HG03108 (cell line): ENCODE measurements at regions not wholly inside any gene's neighbourhood (a gene's known extent, or its start where the extent isn't known, plus 50 kb on each side); places are given as distances from the start of the nearest gene placed in this dataset.
"Not testable (repeated sequence)": the region's sequence is repeated elsewhere in the genome, so short reads cannot be mapped to it uniquely, and the experiment has no call there.

Experiments used
- ATAC-seq: cut with Tn5 transposase; IDR thresholded peaks from one replicate; pipeline ENCODE4 v1.9.1; 2021; ENCODE audit warnings: moderate library complexity; ENCODE audit not compliant: unreplicated experiment

- ATAC-seq: not testable (repeated sequence)
Observed at GRCh38 chr17:30644287-30644686, 167.1 kb downstream of the GOSR1 start.

DNA sequence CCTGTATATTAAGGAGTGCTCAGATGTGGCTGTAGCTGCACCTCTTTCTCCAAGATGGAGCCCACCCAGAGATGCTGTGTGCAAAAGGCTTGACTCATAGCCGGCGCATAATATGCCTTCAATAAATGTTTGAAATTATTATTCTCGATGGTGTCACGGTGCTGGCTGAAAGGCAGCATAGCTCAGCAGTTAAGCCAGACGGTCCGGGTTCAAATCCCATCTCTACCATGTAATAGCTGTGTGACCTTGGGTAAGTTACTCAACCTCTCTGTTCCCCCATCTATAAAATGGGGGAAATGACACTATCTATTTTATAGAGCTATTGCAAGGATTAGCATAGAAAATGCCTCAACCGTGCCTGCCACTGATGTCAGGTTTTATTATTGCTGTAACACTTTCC is 164.2 kb downstream of the GOSR1 start:
- not testable (repeated sequence) for ATAC-seq

GRCh38 chr17:30639391-30639790 is 162.2 kb downstream of the GOSR1 start:
- ATAC-seq: not testable (repeated sequence)

- not testable (repeated sequence) for ATAC-seq
Observed at GRCh38 chr17:30638968-30639367, 161.8 kb downstream of the GOSR1 start.

DNA sequence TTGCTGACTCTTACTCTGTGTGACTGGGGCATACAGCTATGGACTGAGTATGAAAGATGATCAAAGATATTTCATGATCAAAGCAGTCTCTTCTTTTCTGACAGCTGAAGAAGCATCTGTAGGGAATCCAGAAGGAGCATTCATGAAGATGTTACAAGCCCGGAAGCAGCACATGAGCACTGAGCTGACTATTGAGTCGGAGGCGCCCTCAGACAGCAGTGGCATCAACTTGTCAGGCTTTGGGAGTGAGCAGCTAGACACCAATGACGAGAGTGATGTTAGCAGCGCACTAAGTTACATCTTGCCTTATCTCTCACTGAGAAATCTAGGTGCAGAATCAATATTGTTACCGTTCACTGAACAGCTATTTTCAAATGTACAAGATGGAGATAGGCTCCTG is 154.4 kb downstream of the GOSR1 start:
- not testable (repeated sequence) for ATAC-seq

DNA sequence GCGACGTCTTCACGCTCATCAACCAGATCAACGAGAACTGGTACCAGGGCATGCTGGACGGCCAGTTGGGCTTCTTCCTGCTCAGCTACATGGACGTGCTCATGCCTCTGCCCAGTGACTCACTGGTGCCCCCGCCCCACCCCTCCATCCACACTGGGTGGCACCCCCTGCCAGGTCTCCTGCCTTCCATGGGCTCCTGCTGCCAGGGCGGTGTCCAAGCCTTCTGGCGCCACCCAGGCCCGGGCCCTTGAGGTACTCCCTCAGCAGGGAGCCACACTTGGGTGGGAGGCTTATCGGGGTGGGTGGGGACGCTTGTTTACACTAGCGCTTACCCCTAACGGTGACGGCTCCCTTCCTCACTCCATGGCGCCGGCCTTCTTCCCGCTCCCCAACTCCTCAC is 148.2 kb downstream of the GOSR1 start:
- ATAC-seq: not testable (repeated sequence)

GRCh38 chr17:30624180-30624579 is 147.0 kb downstream of the GOSR1 start:
- not testable (repeated sequence) for ATAC-seq

DNA sequence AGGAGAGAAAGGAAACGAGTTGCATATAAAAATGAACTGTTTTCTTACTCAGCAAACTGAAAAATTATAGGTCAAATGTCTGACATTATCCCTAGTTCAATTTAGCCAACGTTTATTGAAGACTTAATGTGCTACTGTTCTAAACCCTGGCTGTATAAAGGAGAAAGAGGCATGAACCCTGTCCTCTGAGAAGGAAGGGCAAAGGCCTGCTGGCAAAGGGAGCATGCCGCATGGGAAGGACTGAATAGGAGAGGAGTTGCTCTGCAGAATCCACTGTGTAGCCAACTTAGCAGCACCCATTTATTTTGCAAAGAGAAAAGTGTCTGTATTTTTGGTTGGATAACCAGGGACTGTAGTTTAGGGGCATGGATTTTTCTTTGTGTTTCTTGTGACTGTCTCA is 132.5 kb downstream of the GOSR1 start:
- ATAC-seq: not testable (repeated sequence)

DNA sequence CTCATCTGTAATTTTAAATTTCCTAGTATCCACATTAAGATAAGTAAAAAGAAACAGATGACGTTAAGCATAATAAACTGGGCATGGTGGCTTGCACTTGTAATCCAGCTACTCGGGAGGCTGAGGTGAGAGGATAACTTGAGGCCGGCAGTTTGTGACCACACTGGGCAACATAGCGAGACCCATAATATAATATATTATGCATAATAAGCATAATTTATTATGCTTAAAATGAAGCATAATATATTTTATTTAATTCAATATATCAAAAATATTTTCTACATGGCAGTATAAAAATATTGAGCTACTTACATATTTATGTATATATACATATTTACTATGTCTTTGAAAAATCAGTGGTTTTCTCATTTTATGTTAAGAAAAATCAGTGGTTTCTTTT is 128.3 kb downstream of the GOSR1 start:
- ATAC-seq: no peak

DNA sequence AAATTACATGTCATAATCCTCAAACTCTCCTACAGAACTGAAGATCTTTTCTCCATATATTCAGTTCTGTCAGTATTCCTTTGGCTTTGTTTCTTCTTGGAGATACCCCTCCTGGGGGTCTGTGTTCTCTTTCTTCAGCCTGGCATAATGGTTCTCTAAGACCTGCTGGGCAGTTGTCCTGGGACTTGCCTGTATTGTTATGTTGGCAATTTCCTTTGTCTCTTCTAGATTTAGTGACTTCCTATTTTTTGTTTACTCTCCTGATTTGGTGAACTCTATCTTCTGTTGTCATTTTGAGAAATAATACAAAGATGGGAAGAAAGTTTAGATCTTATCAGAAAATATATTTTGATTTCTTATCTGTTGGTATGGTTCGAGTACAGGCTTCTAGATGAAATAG is 127.8 kb downstream of the GOSR1 start:
- ATAC-seq: no peak

GRCh38 chr17:30602396-30602795 is 125.2 kb downstream of the GOSR1 start:
- not testable (repeated sequence) for ATAC-seq

DNA sequence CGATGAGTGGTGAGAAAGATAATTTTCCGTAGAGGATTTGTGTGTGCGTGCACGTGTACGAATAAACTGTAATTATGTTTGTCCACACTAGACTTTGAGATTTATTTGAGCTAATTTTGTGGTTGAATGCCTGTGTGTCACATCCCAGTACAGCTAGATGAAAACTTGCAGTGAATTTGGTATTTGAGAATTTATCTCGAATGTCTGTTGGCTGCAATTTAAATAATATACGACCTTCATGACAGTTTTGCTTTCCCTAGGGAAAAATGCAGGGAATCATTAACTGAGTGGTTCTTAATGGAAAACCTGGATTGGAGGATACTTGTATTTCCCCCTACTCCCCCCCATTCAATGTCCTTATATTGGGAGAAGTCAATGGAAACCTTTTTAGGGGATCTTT is 124.8 kb downstream of the GOSR1 start:
- ATAC-seq: not testable (repeated sequence)

DNA sequence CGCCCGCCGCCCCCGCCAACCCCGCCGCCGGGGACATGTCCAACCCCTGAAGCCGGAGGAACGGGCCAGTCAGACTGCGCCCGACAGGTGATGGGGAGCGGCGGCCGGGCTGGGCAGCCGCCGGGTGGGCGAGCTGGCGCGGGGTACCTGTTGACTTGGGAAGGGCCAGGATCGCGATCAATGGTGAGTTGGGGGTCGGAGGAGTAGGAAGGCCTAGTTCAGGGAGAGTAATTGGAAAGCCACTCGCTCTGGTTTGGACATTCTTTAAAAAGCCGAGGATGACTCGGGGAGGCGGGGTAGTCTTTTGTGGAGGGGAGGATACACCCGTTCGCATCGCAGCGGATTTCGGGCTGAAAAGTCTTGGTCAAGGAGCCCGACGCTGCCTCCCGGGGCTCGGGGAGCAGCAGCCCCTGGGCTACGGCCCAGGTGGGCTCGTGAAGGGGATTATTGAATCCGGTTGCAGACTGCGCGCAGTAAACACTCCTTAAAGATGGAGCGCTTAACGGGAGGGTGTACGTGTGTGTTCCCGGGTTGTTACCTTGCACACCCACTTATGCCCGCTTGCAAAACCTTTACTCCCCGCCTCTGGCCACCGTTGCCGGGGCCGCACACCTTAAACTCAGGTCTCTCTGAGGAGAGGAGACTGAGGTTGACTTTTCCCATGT is 123.8 kb downstream of the GOSR1 start:
- no peak for ATAC-seq

DNA sequence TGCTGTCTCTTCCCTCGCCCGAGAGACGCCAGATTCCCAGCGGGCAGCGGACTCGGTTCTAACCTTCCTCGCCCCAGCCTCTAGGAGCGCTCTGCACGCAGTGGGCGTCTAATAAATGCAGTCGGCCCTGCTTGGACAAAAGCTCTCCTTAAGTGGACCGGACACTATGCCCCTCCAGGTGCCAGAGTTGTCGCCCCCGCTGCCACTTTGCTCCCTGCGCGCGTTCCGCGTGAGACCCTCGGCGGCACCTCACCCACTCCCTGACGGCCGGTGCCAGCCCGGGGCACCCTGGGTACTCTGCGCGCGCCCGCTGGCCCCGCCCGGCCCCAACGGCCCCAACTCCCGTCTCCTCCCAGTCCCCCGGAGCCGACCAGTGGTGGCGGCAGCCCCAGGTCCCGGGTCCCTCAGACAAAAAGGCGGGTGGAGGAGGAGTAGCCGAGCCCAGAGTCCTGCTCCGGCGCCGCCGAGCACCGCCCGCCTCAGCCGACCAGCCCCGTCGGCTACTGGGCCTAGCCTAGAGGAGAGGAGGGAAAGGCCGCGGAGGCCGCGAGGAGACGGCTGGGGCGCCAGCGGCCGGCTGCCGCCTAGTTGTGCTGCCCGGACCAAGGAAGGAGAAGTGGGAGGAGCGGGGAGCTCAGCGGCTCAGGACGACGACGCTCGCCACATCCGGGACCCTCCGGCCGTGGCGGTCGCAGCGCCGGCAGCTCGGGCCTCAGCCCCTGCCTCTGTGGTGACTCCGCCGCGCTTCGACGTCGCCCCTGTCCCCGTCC is 123.0 kb downstream of the GOSR1 start:
- ATAC-seq: peak; percentile 84

DNA sequence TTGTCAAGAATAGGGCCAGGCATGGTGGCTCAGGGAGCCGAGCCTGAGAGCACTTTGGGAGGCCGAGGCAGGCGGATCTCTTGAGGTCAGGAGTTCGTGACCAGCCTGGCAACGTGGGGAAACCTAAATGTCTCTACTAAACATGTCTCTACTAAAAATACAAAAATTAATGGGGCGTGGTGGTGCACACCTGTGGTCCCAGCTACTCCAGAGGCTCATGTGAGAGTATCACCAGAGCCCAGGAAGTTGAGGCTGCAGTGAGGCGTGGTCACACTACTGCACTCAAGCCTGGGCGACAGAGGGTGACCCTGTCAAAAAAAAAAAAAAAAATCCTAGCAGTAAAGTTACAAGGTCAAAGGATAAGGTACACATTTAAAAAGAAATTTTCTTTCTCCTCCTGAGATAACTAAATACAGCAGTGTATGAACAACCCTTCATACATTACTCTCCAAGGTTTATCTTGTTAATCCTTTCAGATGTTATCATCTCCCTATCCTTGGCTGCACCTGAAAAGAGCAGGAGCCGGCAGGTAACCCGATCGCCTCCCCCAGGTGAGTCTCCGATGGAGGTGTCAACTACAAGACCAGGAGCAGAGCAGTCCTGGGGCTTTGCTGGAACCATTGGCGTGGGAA is 122.3 kb downstream of the GOSR1 start:
- no peak for ATAC-seq

DNA sequence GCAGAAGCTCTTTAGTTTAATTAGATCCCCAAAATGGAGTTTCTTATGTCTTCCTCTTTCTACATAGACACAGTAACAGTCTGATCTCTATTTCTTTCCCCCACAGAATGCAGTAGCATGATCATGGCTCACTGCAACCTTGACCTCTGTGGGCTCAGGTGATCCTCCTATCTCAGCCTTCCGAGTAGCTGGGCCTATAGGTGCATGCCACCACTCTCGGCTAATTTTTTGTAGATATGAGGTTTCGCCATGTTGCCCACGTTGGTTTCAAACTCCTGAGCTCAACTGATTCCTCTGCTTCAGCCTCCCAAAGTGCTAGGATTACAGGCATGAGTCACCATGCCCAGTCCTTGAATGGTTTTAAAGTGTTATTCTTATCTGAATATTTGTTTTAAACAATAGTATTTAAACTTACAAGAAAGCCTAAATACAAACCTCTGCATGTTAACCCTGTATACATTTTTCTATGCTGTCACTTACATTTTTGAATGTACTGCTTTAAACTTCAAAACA is 120.6 kb downstream of the GOSR1 start:
- no peak for ATAC-seq

DNA sequence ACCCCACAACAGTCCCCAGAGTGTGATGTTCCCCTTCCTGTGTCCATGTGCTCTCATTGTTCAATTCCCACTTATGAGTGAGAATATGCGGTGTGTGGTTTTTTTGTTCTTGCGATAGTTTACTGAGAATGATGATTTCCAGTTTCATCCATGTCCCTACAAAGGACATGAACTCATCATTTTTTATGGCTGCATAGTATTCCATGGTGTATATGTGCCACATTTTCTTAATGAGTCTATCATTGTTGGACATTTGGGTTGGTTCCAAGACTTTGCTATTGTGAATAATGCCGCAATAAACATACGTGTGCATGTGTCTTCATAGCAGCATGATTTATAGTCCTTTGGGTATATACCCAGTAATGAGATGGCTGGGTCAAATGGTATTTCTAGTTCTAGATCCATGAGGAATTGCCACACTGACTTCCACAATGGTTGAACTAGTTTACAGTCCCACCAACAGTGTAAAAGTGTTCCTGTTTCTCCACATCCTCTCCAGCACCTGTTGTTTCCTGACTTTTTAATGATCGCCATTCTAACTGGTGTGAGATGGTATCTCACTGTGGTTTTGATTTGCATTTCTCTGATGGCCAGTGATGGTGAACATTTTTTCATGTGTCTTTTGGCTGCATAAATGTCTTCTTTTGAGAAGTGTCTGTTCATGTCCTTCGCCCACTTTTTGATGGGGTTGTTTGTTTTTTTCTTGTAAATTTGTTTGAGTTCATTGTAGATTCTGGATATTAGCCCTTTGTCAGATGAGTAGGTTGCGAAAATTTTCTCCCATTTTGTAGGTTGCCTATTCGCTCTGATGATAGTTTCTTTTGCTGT is 120.0 kb downstream of the GOSR1 start:
- ATAC-seq: not testable (repeated sequence)

- not testable (repeated sequence) for ATAC-seq
Observed at GRCh38 chr17:30594953-30595371, 117.8 kb downstream of the GOSR1 start.

DNA sequence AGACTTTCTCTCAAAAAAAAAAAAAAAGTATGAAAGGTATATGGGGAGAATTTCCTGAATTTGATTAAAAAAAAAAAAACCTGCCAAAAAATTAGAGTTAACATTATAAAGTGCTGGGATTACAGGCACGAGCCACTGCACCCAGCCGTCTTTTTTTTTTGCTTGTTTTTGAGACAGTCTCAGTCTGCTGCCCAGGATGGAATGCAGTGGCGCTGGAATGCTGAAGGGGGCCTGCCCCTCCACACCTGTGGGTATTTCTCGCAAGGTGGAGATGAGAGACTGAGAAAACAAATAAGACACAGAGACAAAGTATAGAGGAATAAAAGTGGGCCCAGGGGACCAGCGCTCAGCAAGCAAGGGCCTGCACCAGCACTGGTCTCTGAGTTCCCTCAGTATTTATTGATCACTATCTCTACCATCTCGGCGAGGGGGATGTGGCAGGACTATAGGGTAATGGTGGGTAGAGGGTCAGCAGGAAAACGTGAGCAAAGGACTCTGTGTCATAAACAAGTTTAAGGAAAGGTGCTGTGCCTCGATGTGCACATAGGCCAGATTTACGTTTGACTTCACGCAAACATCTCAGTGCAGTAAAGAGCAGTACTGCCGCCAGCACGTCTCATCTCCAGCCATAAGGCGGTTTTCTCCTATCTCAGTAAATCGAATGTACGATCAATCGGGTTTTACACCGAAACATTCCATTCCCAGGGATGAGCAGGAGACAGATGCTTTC is 117.2 kb downstream of the GOSR1 start:
- no peak for ATAC-seq

DNA sequence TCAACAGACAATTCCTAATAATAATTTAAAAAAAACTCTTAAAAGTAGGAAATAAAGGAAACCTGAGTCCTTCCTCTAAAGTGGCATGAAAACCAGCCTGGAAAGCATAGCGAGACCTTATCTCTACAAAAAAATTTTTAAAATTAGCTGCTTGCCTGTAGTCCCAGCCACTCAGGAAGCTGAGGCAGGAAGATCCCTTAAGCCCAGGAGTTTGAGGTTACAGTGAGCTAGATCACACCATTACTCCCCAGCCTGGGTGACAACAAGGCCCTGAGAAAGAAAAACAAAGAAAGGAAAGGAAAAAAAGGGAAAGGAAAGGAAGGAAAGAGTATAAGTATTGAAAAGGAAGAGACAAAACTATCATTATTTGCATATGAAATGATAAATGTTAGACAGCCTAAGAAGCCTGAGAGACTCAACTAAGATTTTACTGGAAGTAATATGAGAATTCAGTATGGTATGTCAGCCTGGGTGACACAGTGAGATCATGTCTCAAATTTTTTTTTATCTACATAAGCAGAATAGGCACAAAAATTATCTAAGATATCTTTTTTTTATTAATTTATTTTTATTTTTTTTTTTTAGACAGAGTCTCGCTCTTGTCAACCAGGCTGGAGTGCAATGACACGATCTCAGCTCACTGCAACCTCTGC is 113.0 kb downstream of the GOSR1 start:
- no peak for ATAC-seq
